Small intestine (tissue), 7 donors: ENCODE measurements at regions not wholly inside any gene's neighbourhood (a gene's known extent, or its start where the extent isn't known, plus 50 kb on each side); places are given as distances from the start of the nearest gene placed in this dataset.

Experiments used
- DNase-seq, 2 donors: peaks; one replicate each; pipeline versions ENCODE4 v3.0.0 to v3.0.0-alpha.2; 2013
- FAIRE-seq: peaks from 2 replicates; lab custom pipeline; 2012; peaks lifted over from hg19 to GRCh38; lab: Jason Lieb, UNC
- H3K27ac ChIP-seq, 3 donors: one replicate each; pipeline ENCODE4 v1.5.1; 2013; ENCODE audit warnings: low read length in 2 of 3, mild to moderate bottlenecking in 2 of 3, control low read depth in 1 of 3, inconsistent platforms in 1 of 3, low read depth in 1 of 3, moderate library complexity in 1 of 3
- H3K27me3 ChIP-seq, 3 donors: one replicate each; pipeline ENCODE4 v1.6.1; 2013; ENCODE audit warnings: low read length in 3 of 3, inconsistent platforms in 1 of 3; ENCODE audit not compliant: control insufficient read depth in 3 of 3, insufficient read depth in 3 of 3
- H3K36me3 ChIP-seq, 3 donors: one replicate each; pipeline ENCODE4 v1.6.1; 2013; ENCODE audit warnings: low read length in 3 of 3, inconsistent platforms in 1 of 3, low read depth in 1 of 3, mild to moderate bottlenecking in 1 of 3, moderate library complexity in 1 of 3; ENCODE audit not compliant: control insufficient read depth in 3 of 3, insufficient read depth in 2 of 3
- H3K4me1 ChIP-seq, 3 donors: one replicate each; pipeline ENCODE4 v1.6.1; 2013; ENCODE audit warnings: low read length in 2 of 3, inconsistent platforms in 1 of 3, low read depth in 1 of 3, mild to moderate bottlenecking in 1 of 3, moderate library complexity in 1 of 3; ENCODE audit not compliant: control insufficient read depth in 3 of 3, insufficient read depth in 2 of 3
- H3K4me3 ChIP-seq, 3 donors: one replicate each; pipeline ENCODE4 v1.5.1; 2013; ENCODE audit warnings: low read length in 3 of 3, control low read depth in 1 of 3, inconsistent platforms in 1 of 3, low read depth in 1 of 3, mild to moderate bottlenecking in 1 of 3, moderate library complexity in 1 of 3
- H3K9me3 ChIP-seq, 2 donors: one replicate each; pipeline ENCODE4 v1.6.1; 2013; ENCODE audit warnings: low read depth in 1 of 2, low read length in 1 of 2; ENCODE audit not compliant: control insufficient read depth in 2 of 2, insufficient read depth in 1 of 2
- WGBS, 3 donors: extraction: QIAGEN DNeasy Blood & Tissue Kit; methylation state at CpG; one replicate each; pipeline ENCODE4 v1.1.7; 2013; 5-methylcytosine and 5-hydroxymethylcytosine counted together
- donor health status: healthy with polysubstance abuse.
- donor health status: control.
- donor health status: control.
- donor health status: Bipolar disorder and iron deficiency.
- donor health status: healthy.

DNA sequence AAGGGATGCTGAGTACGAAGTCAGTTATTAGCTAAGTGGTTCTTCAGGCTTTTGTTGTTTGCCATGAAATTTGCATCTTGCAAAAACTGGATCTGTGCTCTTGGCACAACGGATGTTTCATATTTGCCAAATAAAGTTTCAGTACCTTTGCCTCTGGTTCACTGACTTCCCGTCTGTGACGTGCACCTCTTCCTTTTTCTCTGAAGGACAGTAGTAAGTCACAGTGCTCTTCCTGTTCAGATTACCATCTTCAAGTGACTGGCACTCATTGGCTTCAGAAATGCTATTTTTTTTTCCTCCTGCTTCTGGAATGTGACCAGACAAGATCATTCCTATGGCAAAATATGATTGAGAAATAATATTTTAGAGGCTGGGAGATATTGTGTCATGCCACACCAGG lies 75.9 kb upstream of the GREM2 start:
- WGBS, 3 donors: 45 to 56% (median 46%) methylated on average over 4 of the region's 4 CpGs
- H3K4me3 ChIP-seq: no peak overlapping the region
- peaks cover 0 to 6% (median 2%) of the 10 kb centered on the region in 3 donors for H3K27me3 ChIP-seq
- no peak overlapping the region for H3K27ac ChIP-seq
- DNase-seq: no peak
- H3K9me3 ChIP-seq: no peaks in the 10 kb centered on the region
- no peaks in the 10 kb centered on the region for H3K4me1 ChIP-seq
- no peaks in the 10 kb centered on the region for H3K36me3 ChIP-seq
- no peak for FAIRE-seq

DNA sequence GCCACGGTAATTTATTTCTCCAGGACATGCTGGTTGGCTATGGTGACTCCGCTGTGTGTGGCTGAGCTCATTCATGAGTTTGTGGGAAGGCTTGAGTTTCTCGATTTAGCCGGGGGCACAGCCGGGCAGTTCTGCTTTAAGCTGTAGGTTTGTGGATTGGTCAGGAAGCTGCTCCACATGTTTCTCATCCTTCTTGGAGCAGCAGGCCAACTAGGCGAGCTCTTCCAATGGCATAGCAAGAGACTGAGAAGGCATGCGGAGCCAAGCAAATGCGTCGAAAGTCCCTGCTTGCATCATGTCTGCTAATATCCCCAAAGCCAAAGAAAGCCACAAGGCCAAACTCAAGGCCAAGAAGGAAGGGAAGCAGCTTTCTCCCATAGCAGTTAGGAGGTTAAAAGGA lies 71.6 kb upstream of the GREM2 start:
- Histone ChIP-seq H3K27me3 (no peaks in the 10 kb centered on the region), H3K27ac (no peak overlapping the region), H3K4me3 (no peak overlapping the region), H3K4me1 (no peaks in the 10 kb centered on the region), H3K36me3 (no peaks in the 10 kb centered on the region), H3K9me3 (no peaks in the 10 kb centered on the region)
- FAIRE-seq (no peak), DNase-seq (no peak)
- WGBS, 3 donors: 82 to 88% (median 82%) methylated on average over 9 of the region's 9 CpGs

DNA sequence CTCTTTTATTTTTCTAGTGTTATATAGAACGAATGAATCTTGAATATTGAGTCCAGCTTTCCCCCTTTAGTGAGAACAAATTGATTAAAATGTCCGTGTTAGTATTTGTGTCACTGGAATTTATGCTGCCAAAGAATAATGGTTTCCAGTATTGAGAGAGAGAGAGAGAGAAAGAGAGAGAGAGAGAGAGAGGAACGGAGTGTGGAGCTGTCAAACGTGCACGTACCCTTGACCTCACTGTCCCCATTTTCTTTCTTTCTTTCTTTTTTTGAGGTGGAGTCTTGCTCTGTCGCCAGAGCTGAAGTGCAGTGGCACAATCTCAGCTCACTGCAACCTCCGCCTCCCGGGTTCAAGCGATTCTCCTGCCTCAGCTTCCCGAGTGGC lies 70.9 kb upstream of the GREM2 start:
- DNase-seq (no peak), FAIRE-seq (no peak)
- H3K9me3 ChIP-seq: no peaks in the 10 kb centered on the region
- no peaks in the 10 kb centered on the region for H3K27me3 ChIP-seq
- no peaks in the 10 kb centered on the region for H3K36me3 ChIP-seq
- WGBS, 3 donors: 84 to 85% (median 84%) methylated on average over 9 to 10 of the region's 10 CpGs
- no peak overlapping the region for H3K4me3 ChIP-seq
- no peak overlapping the region for H3K27ac ChIP-seq
- H3K4me1 ChIP-seq: no peaks in the 10 kb centered on the region

- WGBS, 3 donors: 34 to 47% (median 40%) methylated on average over 6 of the region's 6 CpGs
- no peaks in the 10 kb centered on the region for H3K9me3 ChIP-seq
- H3K27ac ChIP-seq: no peak overlapping the region
- H3K4me1 ChIP-seq: no peaks in the 10 kb centered on the region
- H3K4me3 ChIP-seq: no peak overlapping the region
- no peak for DNase-seq
- no peak for FAIRE-seq
- no peaks in the 10 kb centered on the region for H3K27me3 ChIP-seq
- H3K36me3 ChIP-seq: no peaks in the 10 kb centered on the region
Measured at GRCh38 chr1:240682166-240682858, 70.4 kb upstream of the GREM2 start.

GRCh38 chr1:240672132-240672811 lies 60.3 kb upstream of the GREM2 start:
- H3K4me1 ChIP-seq: no peaks in the 10 kb centered on the region
- no peak for DNase-seq
- no peak overlapping the region for H3K4me3 ChIP-seq
- no peak overlapping the region for H3K27ac ChIP-seq
- H3K36me3 ChIP-seq: no peaks in the 10 kb centered on the region
- WGBS, 3 donors: 40 to 48% (median 43%) methylated on average over 2 of the region's 2 CpGs
- no peaks in the 10 kb centered on the region for H3K27me3 ChIP-seq
- no peak for FAIRE-seq
- no peaks in the 10 kb centered on the region for H3K9me3 ChIP-seq

- Histone ChIP-seq H3K4me3 (no peak overlapping the region), H3K4me1 (no peaks in the 10 kb centered on the region), H3K27me3 (peaks cover 0 to 2% (median 0%) of the 10 kb centered on the region in 3 donors), H3K36me3 (no peaks in the 10 kb centered on the region), H3K9me3 (no peaks in the 10 kb centered on the region), H3K27ac (no peak overlapping the region)
- 77 to 80% (median 78%) methylated on average over 3 of the region's 3 CpGs for WGBS, 3 donors
- no peak for DNase-seq
- FAIRE-seq: no peak
Measured at GRCh38 chr1:240667351-240667750, 55.4 kb upstream of the GREM2 start.

- DNase-seq (no peak), FAIRE-seq (no peak)
- H3K4me1 ChIP-seq: no peaks in the 10 kb centered on the region
- no peak overlapping the region for H3K4me3 ChIP-seq
- peaks cover 0 to 2% (median 0%) of the 10 kb centered on the region in 3 donors for H3K27me3 ChIP-seq
- WGBS, 3 donors: 57 to 68% (median 61%) methylated on average over 9 of the region's 9 CpGs
- H3K9me3 ChIP-seq: no peaks in the 10 kb centered on the region
- H3K36me3 ChIP-seq: no peaks in the 10 kb centered on the region
- H3K27ac ChIP-seq: no peak overlapping the region
Measured at GRCh38 chr1:240666568-240667198, 54.7 kb upstream of the GREM2 start.

- WGBS, 3 donors: 83 to 90% (median 85%) methylated on average over 1 of the region's 1 CpG
- no peak overlapping the region for H3K27ac ChIP-seq
- no peaks in the 10 kb centered on the region for H3K9me3 ChIP-seq
- FAIRE-seq (no peak), DNase-seq (no peak)
- H3K27me3 ChIP-seq: peaks cover 0 to 7% (median 0%) of the 10 kb centered on the region in 3 donors
- no peaks in the 10 kb centered on the region for H3K36me3 ChIP-seq
- no peak overlapping the region for H3K4me3 ChIP-seq
- H3K4me1 ChIP-seq: no peaks in the 10 kb centered on the region
Measured at GRCh38 chr1:240663169-240663879, 51.4 kb upstream of the GREM2 start.
